ENCODE measurements at regions not wholly inside any gene's neighbourhood (a gene's known extent, or its start where the extent isn't known, plus 50 kb on each side); places are given as distances from the start of the nearest gene placed in this dataset.

DNA sequence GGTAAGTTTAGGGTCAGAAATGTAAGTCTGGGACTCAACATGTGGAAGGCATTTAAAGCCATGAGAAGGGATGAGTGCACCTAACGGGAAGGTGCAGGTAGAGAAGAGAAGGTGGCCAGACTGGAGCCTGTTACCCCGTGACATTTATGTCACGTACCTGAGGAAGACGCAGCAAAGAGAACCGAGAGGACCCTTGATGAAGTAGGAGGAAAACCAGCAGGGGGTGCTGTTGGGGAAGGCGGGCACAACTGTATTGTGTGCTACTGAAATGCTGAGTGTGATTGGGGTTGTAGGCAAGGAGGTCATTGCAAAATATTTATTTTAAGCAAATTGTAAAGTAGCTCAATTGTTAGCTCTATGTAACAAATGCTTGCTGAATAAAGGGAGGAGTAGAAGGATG, 338.2 kb upstream of the PRKCQ start:
- DNase-seq, result peak; percentile 25 to 61 (median 40)

DNA sequence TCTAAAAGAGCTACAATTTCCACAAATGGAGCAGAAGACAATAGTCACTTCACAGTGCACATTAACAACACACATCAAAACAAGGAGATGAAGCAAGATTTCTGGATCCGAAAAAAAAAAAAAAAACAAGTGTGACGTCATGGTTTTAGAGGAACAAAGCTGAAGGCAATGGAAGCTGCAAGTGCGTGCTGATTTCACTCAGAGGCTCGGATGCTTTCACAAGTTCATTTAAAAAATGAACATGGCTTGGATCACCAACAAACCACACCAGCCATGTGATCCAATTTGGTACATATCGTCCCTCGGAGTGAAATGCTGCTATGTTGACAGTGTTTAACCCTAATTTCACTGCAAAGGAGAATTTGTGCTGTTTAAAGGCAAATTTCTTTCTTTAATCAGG, 337.0 kb upstream of the PRKCQ start:
- DNase-seq, result no peak

- no peak for DNase-seq
These were observed 336.5 kb upstream of the PRKCQ start for GRCh38 chr10:6916601-6917000.

DNA sequence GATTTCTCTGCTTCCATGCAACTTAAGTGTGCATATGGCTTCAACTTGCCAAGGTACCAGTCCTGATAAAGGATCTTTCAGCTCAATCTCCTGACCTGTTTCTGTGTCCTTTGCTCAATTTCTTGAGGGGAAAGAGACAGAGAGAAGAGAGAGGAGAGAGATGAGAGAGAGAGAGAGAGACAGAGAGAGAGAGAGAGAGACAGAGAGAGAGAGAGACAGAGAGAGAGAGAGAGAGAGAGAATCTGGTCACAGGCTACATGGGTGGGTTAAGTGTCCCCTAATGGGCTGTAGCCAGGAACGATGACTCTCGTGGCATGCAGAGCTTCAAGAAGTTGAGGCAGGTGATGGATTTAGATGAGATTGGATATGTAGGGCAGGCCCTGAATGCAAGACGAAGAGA, 335.2 kb upstream of the PRKCQ start:
- DNase-seq, result no peak

- no peak for DNase-seq
These were observed 332.9 kb upstream of the PRKCQ start for GRCh38 chr10:6912929-6913328.

DNA sequence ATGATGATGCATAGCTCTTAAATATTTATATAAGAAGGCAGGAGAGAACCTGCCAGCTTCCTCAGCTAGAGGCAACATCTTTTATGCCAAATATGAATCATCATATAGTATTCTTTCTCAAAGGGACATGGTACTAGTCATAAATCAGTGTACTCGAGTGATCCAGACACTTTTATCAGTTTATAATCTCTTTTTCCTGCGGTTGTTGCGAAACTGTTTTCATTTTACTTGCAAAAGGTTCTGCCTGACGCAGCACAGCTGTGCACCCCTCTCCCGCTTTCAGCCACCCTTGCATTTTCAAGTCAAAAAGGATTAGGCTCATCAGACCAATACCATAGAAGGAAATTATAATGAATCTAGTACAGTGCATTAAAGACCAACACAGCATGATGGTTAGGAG, 332.3 kb upstream of the PRKCQ start:
- DNase-seq, result no peak

DNA sequence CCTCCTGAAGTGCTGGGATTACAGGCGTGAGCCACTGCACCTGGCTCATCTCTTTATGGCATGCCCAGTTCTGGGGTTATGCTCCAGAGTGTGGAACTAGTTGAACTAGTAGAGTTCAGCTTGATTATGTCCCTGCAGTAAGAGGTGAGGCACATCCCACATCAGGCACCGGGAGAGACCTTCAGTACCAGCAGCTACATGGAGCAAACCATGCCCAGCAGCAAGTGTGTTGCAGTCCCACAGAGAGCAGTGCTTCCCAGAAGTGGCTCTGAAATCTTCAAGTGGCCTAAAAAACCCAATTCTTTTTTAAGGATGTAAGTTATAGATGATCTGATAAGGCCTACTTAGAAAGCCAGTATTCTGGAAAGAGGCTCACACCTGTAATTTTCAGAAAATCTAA, 331.9 kb upstream of the PRKCQ start:
- DNase-seq, result no peak

DNA sequence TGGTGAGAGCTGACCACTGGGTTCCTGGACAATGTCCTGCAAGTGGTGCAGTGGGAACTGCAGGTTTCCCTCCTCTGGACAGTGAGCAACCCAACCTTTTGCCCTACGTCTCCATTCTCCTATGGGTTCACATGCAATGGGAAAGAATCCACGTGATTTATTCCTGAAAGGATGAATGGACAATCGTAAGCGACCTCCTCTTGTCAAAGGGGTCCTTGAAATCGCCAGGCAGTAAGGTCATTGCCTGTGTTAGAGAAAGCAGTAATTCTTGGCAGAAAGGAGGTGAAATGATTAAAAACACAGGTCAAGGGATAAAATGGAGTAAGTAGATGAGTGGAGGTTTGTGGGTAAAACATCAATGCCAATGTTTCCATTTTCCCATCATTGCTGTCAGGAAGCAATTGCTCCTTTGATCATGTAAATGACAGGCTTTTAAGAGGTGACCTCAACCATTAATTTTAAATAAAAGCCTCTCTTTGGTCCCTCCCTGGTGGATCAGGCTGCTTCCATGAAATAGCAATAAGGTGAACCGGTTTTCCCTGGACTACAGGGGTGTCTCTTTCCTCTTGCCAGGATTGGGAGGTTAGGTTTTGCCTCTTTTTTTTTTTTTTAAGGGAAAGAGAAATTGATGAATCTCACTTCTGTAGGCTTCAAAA, 330.0 kb upstream of the PRKCQ start:
- no peak for DNase-seq

DNA sequence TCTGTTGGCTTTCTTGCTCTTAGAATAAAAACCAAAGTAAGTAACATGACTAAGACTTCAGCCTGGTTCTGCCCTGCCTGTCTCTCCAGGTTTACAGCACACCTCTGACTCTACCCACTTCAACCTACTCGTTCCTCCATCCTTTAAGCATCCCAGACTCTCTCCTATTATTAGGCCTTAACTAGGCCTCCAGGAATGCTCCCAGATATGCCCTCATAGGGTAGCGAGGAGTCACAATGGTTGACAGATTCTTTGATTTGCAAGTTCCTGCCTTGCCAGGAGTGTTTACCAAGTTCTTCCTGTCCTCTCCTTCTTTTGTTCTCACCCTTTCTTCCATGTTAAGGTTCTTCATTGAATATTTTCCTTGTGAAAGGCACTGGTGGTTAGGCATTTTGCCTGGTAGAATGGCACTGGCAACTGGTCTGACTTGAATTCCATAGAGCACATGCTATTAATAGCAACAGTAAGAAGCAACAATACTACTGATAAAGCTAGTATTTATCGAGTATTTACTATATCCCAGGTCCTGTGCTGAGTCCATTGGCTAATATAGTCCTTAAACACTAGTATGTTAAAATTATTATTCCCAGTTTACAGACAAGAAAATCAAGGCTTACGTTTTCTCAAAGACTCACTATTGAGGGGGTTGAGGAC, 327.9 kb upstream of the PRKCQ start:
- no peak for DNase-seq

DNA sequence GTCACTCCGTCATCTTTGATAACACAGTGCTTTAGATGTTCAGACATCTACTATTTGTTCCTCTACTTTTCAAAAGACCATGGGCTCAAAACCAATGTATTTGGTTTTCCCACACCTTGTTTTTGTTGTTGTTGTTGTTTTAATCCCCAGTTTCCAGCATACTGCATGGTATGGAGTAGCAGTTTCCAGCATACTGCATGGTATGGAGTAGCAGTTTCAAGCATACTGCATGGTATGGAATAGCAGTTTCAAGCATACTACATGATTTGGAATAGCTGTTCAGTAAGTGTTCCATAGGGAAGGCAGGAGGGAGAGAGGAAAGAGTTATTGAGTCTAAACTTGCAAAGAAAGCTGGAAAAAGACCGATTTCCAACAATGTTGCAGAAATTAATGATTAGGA, 314.3 kb upstream of the PRKCQ start:
- DNase-seq, result no peak

DNA sequence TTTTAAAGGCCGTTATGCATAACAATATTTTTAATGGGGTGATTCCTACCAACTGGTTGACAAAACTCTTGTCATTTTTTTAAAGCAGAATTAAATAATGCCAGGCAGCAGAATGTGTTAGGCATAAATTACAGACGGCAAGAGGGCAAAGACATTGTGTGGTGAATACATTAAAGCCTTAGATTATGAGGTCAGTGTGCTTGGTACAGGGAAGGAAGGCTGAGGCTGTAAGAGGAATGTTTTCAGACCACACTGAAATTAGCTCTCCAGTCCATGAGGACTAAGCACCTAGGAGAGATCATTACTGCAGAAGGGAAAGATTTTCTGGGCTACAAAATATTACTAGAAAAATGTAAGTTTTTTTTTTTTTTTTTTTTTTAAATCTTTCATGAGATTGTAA, 312.8 kb upstream of the PRKCQ start:
- no peak for DNase-seq

GRCh38 chr10:6891924-6892323, 311.8 kb upstream of the PRKCQ start:
- no peak for DNase-seq

- no peak for DNase-seq
These were observed 309.6 kb upstream of the PRKCQ start for GRCh38 chr10:6889718-6890117.

GRCh38 chr10:6888434-6888833, 308.4 kb upstream of the PRKCQ start:
- no peak for DNase-seq

DNA sequence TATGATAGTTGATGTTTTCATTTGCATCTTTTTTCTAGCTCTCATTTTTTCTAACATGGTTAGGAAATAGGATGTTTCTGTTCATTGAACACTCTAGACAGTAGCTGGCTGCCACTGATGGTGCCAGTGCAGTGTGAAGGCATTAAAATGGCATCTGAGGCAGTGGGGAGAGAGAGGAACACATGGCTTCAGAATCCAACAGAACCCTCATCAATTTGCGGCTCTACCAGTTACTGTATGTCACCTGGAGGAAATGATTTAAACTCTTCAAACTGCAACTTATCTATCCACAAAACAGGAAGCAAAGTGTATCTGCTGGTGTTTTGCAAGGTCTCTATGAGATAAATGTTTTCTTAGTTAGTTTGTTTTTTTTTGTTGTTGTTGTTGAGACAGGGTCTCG, 305.2 kb upstream of the PRKCQ start:
- no peak for DNase-seq

- DNase-seq, result no peak
These were observed 301.9 kb upstream of the PRKCQ start for GRCh38 chr10:6881987-6882386.

- no peak for DNase-seq
These were observed 297.8 kb upstream of the PRKCQ start for GRCh38 chr10:6877722-6878392.

DNA sequence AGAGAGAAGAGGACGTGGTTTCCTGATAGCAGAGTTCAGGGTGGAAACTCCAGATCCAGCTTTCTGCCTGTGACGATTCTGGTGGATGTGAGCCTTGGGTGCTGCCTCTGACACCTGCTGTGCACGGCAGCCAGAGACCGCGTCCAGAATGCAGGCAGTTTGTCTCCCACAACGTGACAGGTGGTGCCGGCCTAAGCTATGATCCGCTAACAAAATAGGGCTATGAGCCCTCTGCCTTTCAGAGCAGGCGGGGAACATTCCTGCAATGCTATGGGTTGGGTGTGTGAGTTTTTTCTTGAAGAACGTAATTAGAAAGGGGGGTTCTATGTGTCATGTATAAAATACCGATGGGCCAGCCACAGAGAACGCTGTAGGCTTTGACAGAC, 297.3 kb upstream of the PRKCQ start:
- no peak for DNase-seq

DNA sequence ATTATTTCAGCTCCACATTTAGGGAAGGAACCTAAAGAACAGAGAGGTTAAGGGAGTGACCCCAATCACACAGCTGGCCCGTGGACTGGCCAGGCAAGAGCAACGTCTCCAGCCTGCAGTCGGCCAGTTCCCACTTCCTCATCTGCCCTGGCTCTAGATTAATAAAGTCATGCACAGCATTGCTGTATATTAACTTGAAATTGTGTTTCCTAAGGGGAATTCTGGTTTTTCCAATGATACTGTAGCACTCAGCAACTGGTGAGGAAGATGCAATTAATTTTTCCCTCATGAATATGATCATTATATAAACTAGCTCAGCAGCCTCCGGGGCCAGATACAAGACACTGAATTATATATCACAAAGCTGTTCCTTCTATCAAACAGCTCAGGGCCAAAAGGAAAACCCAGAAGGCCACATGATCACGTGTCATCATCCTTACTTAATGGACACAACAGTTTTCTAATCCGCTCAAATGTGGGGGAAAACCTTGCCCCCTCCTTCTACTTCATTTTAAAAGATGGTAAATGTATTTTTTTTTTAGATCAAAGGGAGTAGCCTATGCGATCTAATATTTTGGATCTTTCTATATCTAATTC, 295.3 kb upstream of the PRKCQ start:
- no peak for DNase-seq

- no peak for DNase-seq
These were observed 291.1 kb upstream of the PRKCQ start for GRCh38 chr10:6871128-6871527.

DNA sequence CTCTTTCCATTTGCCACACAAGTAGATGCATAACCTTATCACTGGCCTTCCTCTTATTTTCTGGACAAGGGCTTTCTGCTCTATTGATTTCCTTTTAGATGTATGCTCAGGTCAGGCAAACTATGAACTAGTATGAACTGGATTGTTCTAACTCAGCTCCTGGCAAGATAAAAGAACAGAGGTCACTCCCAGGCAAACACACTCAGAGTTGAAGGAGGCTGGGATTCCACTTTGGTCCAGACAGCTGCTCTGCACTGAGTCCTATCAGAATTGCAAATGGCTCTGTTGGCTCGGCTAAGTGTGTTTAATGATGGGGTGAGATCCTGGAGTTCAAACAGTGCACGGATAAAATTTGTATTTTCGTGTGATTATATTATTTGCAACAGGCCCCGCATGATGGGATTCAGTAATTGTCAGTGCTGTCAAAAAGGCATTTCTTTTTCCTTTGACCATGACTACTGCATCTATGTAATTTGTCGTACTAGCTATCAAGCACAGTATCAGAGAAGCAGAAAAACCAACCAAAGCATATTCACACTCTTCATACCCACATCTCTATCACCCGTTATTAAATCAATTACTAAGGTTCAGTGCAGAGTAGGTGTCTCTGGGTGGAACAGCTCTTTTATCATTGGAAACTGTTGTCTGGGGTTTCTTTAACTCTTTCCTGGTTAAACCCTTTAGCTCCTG, 288.1 kb upstream of the PRKCQ start:
- no peak for DNase-seq

DNA sequence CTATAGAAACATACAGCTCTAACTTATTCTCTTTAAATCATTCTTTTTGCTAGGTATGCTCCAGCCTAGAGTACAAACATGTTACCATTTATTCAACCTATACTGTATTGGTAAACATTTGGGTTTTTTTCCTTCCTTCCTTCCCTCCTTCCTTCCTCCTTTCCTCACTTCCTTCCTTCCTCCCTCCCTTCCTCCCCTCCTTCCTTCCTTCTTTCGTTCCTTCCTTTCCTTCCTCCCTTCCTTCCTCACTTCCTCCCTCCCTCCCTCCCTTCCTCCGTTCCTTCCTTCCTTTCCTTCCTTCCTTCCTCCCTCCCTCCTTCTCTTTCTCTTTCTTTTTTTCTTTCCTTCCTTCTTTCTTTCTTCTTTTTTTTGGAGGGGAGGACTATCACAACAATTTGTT, 286.7 kb upstream of the PRKCQ start:
- DNase-seq, result no peak

GRCh38 chr10:6864142-6864541, 284.1 kb upstream of the PRKCQ start:
- DNase-seq, result no peak

- DNase-seq, result no peak
These were observed 283.3 kb upstream of the PRKCQ start for GRCh38 chr10:6863381-6863780.
